Islet of Langerhans (tissue), 1 donor: ENCODE measurements at regions not wholly inside any gene's neighbourhood (a gene's known extent, or its start where the extent isn't known, plus 50 kb on each side); places are given as distances from the start of the nearest gene placed in this dataset.

Source experiments
- FAIRE-seq: peaks from one replicate; lab custom pipeline; 2011; peaks lifted over from hg19 to GRCh38; lab: Jason Lieb, UNC

DNA sequence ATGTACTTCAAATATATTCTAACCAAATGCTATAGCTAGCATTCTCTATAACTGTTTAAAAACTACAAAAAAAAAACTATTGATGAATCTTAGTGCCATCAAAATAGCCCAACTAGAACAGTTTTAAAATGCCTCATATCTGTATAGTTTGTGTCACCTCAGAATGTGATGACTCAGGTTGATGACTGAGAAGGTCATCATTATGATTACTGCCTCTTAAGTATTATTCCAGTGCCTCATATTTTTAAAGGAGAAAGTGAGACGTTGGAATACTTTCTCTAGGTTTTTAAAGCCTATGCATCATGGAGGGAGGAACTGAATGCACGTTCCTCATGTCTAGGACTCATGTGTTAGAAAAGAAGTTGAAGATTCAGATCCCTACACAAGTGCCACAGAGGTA, 88.2 kb downstream of the TMA16 start:
- no peak for FAIRE-seq

GRCh38 chr4:163587867-163588266, 93.4 kb downstream of the TMA16 start:
- FAIRE-seq = no peak

DNA sequence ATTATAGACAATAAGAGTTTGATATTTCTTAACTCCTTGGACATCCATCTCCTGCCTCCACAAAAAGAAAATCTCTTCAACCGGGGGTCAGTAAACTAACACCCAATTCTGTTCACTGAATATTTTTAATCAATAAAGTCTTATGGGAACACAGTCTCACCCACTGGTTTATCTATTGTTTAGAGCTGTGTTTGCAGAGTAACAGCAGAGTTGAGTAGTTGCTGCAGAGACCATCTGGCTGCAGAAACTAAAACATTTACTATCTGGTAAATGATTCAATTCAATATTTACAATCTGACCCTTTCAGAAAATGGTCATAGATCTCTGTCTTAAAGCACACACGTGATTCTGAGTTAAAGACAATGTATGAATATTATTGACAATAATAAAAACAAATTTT, 94.0 kb downstream of the TMA16 start:
- no peak for FAIRE-seq

DNA sequence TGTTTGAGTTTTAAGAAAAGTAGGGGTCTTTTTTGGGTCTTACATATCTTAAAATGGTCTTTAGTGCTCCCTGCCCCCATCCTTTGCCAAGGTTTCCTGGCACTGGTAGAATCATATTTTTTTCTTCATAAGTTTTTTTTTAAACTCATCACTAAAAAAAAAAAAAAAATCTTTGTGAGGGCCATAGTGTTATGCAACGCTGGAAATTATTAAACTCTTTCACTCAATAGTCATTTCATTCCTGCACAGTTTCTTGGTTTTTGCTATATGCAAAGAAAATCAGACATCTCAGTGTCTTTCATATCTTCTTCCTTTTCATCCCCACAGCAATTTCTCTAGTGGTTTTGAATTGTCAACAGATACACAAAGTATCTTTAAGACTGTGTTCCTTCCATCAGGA, 95.6 kb downstream of the TMA16 start:
- FAIRE-seq = no peak

- FAIRE-seq = no peak
These were observed 96.3 kb downstream of the TMA16 start for GRCh38 chr4:163590619-163591264.

- peak; percentile 30 for FAIRE-seq
These were observed 97.1 kb downstream of the TMA16 start for GRCh38 chr4:163591614-163592020.

GRCh38 chr4:163592212-163592611, 97.7 kb downstream of the TMA16 start:
- no peak for FAIRE-seq

- FAIRE-seq = no peak
These were observed 101.1 kb downstream of the TMA16 start for GRCh38 chr4:163595580-163595979.

GRCh38 chr4:163598028-163598427, 103.5 kb downstream of the TMA16 start:
- no peak for FAIRE-seq

- FAIRE-seq = no peak
These were observed 104.0 kb downstream of the TMA16 start for GRCh38 chr4:163598489-163598888.

DNA sequence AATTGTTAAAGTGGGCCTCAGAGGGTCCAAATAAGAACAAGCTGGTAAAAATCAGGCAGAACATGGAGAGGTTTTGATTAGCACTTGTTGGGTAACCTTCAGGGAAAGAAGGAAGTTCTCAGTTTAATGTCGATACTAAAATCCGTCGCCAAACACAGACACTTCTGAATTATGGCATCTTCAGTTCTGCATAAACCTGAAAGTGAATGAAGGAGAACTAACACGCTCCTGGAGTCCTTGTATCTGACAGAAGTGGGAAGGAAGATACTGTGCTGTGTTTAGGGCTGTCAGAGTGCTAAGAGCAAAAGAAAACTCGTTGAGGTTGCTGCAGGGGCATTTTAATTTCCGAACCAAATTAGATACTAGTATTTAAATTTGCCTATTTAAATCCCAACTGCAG, 106.2 kb downstream of the TMA16 start:
- no peak for FAIRE-seq

GRCh38 chr4:163603257-163603656, 108.8 kb downstream of the TMA16 start:
- FAIRE-seq = no peak

DNA sequence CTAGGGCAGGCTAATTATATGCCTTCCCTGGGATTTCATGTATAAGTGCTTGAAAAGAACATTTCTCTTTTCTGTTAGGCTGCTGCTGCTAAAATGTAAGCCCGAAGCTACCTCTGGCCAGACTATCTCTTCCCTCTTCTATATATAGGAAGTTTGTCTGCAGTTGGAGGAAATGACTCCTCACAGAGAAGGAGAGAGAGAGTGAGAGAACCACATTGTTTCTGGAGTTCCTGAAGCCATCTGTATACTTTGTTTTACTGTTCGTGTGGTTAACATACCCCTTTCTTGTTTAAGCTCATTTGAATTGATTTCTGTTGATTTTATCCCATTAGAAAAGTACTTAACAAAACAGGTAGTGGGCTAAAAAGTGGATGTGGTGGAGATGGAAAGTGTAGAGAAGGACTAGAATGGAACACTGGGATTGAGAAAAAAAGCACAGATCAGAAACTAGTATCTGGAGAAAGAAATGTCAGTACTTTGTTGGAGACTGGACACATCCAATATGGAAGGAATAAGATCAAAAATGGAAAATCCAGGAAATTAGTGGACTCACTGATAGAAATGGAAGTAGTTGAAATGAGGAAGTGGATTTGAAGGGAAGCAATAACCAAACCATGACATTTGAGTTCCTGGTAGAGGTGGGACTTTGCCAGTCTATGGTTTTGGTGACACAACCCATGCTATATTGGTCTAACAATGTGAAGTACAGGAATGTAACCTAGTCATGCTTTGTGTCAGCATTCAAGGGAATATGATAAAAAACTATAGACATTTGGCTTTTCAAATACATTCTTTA, 112.6 kb downstream of the TMA16 start:
- FAIRE-seq = no peak

GRCh38 chr4:163609019-163609418, 114.5 kb downstream of the TMA16 start:
- no peak for FAIRE-seq

DNA sequence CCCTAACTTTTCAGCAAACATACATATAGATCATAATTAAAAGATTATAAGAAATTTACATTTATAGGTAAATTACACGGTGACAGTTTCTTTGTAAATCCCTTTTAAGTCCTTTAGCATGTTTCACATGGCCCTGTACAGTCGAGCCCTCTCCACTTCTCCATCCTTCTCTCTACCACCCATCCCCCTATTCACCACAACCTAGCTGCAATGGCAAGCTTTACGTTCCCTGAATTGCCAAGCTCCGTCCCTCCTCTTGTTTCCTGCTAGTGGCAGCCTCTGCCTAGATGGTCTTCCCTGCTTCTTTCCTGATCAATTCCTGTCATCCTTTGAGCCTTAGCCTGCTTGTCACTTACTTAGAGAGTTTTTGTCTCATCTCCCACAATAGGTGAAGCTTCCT, 116.2 kb downstream of the TMA16 start:
- FAIRE-seq = no peak

- FAIRE-seq = peak; percentile 49
These were observed 116.7 kb downstream of the TMA16 start for GRCh38 chr4:163611182-163611581.

DNA sequence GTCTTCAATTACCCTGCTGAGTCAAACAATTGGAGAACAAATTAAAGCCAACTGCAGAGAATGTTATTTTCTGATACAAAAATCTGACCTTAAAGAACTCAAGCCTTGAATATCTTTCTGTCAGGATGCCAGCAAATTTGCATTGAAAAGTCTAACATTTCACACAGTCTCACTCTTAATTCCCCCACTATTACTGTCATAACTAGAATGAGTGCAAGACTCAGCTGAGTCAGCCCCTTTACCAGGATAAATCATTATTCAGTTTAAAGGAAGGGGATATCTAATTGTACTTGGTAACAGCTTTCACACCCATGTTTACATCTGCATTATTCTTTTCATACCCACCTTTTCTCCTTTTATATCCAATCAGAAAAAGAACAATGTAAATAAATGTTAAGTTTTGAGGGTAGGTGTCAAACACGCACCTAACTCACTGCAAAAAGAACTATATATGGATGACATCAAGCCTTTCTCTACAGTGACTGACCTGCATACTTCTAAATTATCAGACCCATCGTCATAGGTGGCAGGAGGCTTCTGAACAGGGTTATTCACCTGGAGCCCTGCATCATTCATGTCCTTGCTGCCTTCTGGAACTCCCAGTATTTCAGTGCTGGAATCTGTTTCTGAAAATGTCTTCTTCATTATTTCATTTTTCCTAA, 117.4 kb downstream of the TMA16 start:
- no peak for FAIRE-seq

DNA sequence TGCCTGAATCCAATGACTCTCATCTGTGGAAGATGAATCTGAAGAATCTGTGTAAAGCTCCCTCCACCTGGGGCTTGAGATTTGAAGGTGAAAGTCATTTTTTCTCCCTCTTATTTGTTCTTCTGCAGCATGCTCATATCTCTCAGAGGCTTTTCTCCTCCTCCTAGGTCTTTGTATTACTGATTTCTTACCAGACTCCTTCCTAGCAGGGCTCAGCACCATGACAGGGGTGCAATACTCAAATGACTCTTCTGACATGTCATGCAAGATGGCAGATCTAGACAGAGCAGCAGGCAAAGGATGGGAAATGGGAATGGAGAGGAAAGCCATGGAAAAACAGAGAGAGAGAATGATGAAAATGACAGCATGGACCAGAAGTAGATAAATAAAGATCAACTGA, 118.3 kb downstream of the TMA16 start:
- no peak for FAIRE-seq

DNA sequence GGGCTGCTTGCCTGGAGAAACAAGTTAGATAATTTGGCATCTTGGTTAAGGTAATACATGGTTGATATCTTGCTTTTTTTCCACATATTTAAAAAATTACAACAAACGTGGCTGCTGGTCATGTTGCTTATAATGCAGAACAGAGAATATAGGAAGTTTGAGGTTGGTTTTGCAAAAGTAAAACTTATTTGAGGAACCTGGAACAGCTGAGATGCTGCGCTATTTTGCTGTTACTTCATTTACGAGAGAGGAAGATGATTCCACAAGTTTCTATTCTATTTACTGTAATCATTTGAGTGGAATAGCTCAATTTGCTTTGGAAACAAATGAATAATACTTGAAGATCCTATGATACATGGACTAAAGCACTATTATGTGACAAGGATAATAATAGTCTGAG, 118.9 kb downstream of the TMA16 start:
- FAIRE-seq = no peak

DNA sequence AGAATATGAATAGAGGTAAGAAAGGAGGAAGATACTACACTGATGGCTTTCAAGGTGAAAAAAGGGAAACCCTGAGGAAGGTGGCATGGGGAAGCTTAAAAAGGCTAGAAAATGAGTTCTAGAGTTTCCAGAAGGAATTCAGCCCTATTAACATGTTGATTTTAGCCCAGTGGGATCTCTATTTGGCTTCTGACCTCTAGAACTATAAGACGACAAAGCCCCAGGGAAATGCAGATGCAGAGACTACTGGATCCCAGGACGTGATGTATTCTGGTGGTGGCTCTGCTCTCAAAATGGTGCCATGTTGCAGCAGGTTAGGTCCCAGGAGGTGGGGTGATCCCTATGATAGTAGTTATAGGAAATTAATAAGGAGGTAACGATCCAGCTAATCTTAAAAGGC, 120.4 kb downstream of the TMA16 start:
- no peak for FAIRE-seq

- no peak for FAIRE-seq
These were observed 124.4 kb downstream of the TMA16 start for GRCh38 chr4:163618845-163619244.

GRCh38 chr4:163620738-163621137, 126.2 kb downstream of the TMA16 start:
- no peak for FAIRE-seq

- no peak for FAIRE-seq
These were observed 127.3 kb downstream of the TMA16 start for GRCh38 chr4:163621821-163622220.
